ENCODE measurements at regions not wholly inside any gene's neighbourhood (a gene's known extent, or its start where the extent isn't known, plus 50 kb on each side); places are given as distances from the start of the nearest gene placed in this dataset.
"Not testable (repeated sequence)": the region's sequence is repeated elsewhere in the genome, so short reads cannot be mapped to it uniquely, and the experiment has no call there.

DNA sequence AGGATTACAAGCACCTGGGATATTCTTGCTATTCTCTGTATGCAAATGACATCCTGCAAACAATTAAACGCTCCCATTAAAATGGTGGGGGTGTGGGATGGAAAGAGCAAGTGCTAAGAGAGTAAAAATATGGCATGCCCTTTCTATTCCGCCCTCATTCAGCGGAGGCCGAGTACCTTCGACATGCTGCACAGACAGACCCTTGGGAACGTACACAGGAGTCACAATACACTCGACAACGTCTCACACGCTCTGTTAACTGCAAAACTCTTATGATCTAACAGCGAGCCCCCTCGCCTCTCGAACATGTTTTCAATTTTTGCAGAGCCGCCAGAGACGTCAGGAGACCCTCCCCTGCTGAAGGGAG is 322.2 kb downstream of the CEMIP2 start:
- Histone ChIP-seq H3K27me3 (peaks cover 0 to 9% (median 0%) of the 10 kb centered on the region in 11 experiments; a peak in 3 of 22 replicates), H3K4me1 (peaks cover 0 to 8% (median 5%) of the 10 kb centered on the region in 10 experiments; a peak in 10 of 20 replicates), H3K4me2 (peak overlapping the region; percentile 68 to 93 (median 82)), H3K9ac (no peak overlapping the region), H3K36me3 (no peaks in the 10 kb centered on the region), H3K27ac (no peak overlapping the region), H3K4me3 (peak overlapping the region in 8 of 10 experiments; percentile 52 to 66 (median 56); a peak in 10 of 20 replicates), H3K9me3 (replicated peaks in 1 of 11) (peaks cover 0 to 6% (median 0%) of the 10 kb centered on the region in 11 experiments; a peak in 6 of 22 replicates), H4K20me1 (peaks cover 0 to 6% (median 0%) of the 10 kb centered on the region in 11 experiments; a peak in 2 of 22 replicates)
- no peak for TF ChIP-seq Cebpa-rat (IDR thresholded peaks at IDR 0.05)

DNA sequence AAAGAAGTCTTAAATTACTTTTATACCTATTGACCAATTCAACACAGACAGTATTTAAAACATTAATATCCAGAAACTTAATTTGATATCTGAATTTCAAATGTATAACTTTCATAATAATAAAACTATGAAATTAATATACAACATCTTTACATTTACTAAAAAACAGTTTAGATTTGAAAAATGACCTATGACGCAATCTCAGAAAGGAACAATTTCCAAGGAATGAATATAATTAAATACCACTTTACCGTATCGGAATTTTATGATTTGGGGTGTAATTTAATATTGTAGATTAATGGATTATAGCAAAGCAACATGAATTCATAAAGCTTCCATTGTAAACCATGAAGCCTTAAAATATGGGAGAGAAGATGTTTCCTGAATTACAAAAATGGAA is 321.5 kb upstream of the TRPM3 start:
- Histone ChIP-seq H3K27me3 (peaks cover 0 to 9% (median 0%) of the 10 kb centered on the region in 11 experiments; a peak in 3 of 22 replicates), H3K9ac (no peak overlapping the region), H3K4me2 (no peak overlapping the region), H3K9me3 (replicated peaks in 1 of 11) (peaks cover 0 to 6% (median 0%) of the 10 kb centered on the region in 11 experiments; a peak in 5 of 22 replicates), H4K20me1 (peaks cover 0 to 6% (median 0%) of the 10 kb centered on the region in 11 experiments; a peak in 2 of 22 replicates), H3K27ac (no peak overlapping the region), H3K4me1 (peaks cover 0 to 8% (median 5%) of the 10 kb centered on the region in 10 experiments; a peak in 10 of 20 replicates), H3K36me3 (no peaks in the 10 kb centered on the region), H3K4me3 (no peak overlapping the region)
- TF ChIP-seq Cebpa-rat (IDR thresholded peaks at IDR 0.05) = no peak

DNA sequence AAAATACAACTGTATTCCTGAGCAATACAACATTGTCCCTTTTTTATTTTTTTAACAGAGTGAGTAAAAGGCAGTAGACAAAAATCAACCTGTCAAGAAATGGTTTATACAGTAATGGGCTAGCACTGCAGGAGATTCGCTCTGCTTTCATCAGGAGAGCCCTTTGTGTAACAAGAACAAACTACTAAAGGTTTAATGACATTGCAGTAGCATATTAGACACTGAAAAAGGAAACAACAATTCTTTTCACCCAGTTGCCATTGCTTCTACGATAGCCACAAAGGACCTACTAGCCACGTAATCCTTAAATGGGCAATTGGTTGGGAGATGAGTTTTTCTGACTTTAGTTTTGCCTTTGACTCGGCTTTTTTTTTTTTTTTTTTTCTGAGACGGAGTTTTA is 319.8 kb upstream of the TRPM3 start:
- Histone ChIP-seq H3K9me3 (replicated peaks in 1 of 11) (no peaks in the 10 kb centered on the region), H3K4me2 (no peak overlapping the region), H3K36me3 (no peaks in the 10 kb centered on the region), H4K20me1 (peaks cover 0 to 5% (median 0%) of the 10 kb centered on the region in 11 experiments; a peak in 2 of 22 replicates), H3K4me3 (no peak overlapping the region), H3K27ac (no peak overlapping the region), H3K9ac (no peak overlapping the region), H3K4me1 (no peaks in the 10 kb centered on the region), H3K27me3 (0 out of 22 replicates have a peak, but pooled peaks cover 0 to 2% (median 0%) of the 10 kb centered on the region in 11 experiments)
- no peak for TF ChIP-seq Cebpa-rat (IDR thresholded peaks at IDR 0.05)

DNA sequence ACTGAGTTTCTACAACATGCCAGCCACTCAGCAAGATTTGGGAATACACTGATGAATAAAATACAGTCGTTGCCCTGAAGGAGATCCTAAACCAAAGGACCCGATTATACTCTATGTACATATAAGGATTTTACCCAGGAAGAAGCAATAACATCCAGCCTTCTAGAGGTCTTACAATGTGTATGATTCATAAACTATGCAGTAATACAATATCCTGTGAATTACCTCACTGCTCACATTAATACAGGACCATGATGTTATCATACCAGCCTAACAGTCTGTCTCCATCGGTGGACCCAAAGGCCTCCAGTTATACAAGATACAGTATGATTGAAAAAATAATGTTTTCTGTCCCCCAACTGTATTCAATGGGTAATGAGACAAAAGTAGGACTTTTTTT is 310.5 kb upstream of the TRPM3 start:
- Histone ChIP-seq H3K36me3 (no peaks in the 10 kb centered on the region), H3K9ac (no peak overlapping the region), H3K4me1 (no peaks in the 10 kb centered on the region), H4K20me1 (no peaks in the 10 kb centered on the region), H3K27ac (no peak overlapping the region), H3K4me3 (no peak overlapping the region), H3K27me3 (no peaks in the 10 kb centered on the region), H3K4me2 (no peak overlapping the region), H3K9me3 (replicated peaks in 1 of 11) (peaks cover 0 to 12% (median 4%) of the 10 kb centered on the region in 11 experiments; a peak in 3 of 22 replicates)
- TF ChIP-seq Cebpa-rat (IDR thresholded peaks at IDR 0.05) = no peak

DNA sequence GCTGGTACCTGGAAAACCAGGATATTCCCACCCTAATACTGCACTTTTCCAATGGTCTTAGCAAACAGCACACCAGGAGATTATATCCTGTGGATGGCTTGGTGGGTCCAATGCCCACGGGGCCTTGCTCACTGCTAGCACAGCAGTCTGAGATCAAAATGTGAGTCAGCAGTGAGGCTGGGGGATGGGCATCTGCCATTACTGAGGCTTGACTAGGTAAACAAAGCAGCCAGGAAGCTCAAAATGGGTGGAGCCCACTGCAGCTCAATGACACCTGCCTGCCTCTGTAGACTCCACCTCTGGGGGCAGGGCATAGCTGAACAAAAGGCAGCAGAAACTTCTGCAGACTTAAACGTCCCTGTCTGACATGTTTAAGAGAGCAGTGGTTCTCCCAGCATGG is 285.9 kb upstream of the TRPM3 start:
- not testable (repeated sequence) for H4K20me1 ChIP-seq; H3K9ac ChIP-seq; H3K27ac ChIP-seq; H3K36me3 ChIP-seq; H3K9me3 ChIP-seq (replicated peaks in 1 of 11); H3K27me3 ChIP-seq; H3K4me1 ChIP-seq; H3K4me3 ChIP-seq; H3K4me2 ChIP-seq

DNA sequence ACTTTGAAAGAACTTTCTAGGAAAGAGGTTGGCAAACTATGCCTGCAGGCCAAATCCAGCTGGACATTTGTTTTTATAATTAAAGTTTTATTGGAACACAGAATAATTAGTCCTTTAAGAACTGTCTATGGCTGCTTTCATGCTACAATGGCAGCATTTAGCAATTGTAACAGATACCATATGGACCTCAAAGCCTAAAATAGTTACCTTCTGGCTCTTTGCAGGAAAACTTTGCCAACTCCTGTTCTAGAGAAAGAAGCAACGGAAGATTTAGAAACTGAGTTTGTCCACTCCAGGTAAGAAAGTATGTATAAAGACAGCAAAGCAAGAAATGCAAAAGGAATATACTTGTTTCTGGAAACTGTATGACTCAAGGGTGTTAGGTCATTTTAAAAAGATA is 281.7 kb upstream of the TRPM3 start:
- Histone ChIP-seq H3K4me3 (no peak overlapping the region), H3K4me2 (no peak overlapping the region), H3K9ac (no peak overlapping the region), H4K20me1 (no peaks in the 10 kb centered on the region), H3K36me3 (no peaks in the 10 kb centered on the region), H3K4me1 (no peaks in the 10 kb centered on the region), H3K27me3 (no peaks in the 10 kb centered on the region), H3K27ac (no peak overlapping the region), H3K9me3 (replicated peaks in 1 of 11) (peaks cover 0 to 7% (median 0%) of the 10 kb centered on the region in 11 experiments; a peak in 3 of 22 replicates)
- no peak for TF ChIP-seq Cebpa-rat (IDR thresholded peaks at IDR 0.05)

DNA sequence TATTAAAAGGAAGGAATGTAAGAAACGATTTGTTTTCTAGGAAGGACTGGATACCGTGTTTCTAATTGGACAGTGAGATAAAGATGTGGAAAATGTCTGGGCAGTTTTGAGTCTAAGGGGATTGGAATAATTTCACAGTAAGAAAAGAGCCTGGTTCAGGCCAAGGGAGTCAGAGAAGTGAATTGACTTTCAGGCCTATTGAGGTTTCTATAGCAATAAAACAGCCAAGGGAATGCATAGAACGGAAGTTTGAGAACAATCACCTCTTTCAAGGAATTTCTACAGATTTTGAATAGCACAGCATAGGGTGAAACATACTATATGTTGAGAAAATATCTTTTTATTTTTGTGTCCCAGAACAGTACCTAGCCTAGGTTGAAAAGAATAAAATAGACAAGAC is 271.6 kb upstream of the TRPM3 start:
- TF ChIP-seq Cebpa-rat (IDR thresholded peaks at IDR 0.05) = no peak
- no peaks in the 10 kb centered on the region for H4K20me1 ChIP-seq
- H3K9ac ChIP-seq = no peak overlapping the region
- no peaks in the 10 kb centered on the region for H3K36me3 ChIP-seq
- no peaks in the 10 kb centered on the region for H3K27me3 ChIP-seq
- H3K4me1 ChIP-seq = peaks cover 0 to 4% (median 0%) of the 10 kb centered on the region in 10 experiments; a peak in 1 of 20 replicates
- no peak overlapping the region for H3K4me2 ChIP-seq
- no peaks in the 10 kb centered on the region for H3K9me3 ChIP-seq (replicated peaks in 1 of 11)
- no peak overlapping the region for H3K27ac ChIP-seq
- no peak overlapping the region for H3K4me3 ChIP-seq

DNA sequence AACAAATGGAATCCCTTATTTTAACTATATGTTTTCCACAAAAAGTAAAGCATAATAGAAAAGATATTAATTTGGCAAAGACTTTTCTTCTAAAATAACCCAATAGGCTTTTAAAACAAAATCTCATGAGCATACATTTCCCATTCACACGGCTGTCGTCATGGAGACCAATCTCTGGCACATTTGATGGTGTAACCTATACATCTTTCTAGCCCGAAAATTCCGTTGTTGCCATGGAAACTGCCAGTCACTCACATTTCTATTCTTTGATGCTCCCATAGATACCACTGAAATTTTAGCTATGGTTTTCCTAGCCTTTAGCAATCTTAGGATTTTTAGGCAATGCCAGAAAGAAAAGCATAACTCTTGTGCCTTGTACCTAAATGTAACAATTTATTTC is 262.9 kb upstream of the TRPM3 start:
- Histone ChIP-seq H3K4me1 (peaks cover 0 to 4% (median 0%) of the 10 kb centered on the region in 10 experiments; a peak in 1 of 20 replicates), H3K27me3 (no peaks in the 10 kb centered on the region), H3K4me3 (no peak overlapping the region), H3K27ac (no peak overlapping the region), H3K9ac (no peak overlapping the region), H4K20me1 (no peaks in the 10 kb centered on the region), H3K9me3 (replicated peaks in 1 of 11) (no peaks in the 10 kb centered on the region), H3K4me2 (no peak overlapping the region), H3K36me3 (no peaks in the 10 kb centered on the region)
- no peak for TF ChIP-seq Cebpa-rat (IDR thresholded peaks at IDR 0.05)

DNA sequence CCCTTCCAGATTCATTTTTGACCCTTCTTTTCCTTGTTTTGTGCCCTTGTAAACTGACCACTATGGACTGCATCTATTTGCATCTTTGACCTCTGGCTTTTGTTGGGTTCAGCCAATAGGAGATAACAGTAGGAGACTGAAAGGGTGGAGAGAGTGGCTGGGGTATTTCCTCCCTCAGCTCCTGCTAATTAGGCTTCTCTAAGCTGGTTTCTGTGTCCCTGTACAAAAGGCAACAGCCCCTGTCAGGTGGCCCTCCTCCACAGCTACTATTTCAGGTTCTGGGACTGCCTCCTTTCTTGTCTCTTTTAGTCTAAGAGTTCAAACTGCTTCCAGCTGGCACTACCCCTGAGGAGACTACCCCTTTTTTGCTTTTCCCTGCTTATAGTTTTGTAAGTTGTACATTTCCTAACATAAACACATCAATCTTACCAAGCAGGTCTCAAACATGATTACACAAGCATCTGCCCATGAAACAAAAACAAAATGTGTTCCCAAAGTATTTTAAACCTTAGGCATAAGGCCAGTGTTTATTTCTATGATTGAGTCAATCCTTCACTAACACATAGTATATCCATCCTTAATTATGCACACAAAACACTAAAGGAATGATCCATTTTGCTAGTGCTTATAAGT is 262.0 kb upstream of the TRPM3 start:
- no peak overlapping the region for H3K4me2 ChIP-seq
- H3K4me3 ChIP-seq = no peak overlapping the region

DNA sequence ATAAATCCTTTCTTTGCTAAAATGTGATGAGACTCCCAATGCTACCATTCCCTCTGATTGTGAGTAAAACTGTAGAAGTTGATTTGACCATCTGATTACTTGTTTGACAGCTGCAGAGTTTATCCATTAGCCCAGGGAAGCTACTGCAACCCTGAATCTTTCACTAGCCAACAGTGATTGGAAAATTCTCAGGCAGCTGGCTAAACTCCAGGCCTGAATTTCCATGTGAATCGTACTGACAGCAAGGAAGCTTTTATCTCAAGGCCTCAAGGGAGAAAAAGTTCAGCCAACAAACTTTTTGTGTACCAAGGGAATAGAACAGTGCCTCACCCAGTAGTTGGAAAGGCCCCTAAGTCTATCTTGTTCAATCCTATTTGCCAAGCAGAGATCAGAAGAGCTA is 246.7 kb upstream of the TRPM3 start:
- no peaks in the 10 kb centered on the region for H4K20me1 ChIP-seq
- H3K4me3 ChIP-seq = no peak overlapping the region
- H3K4me2 ChIP-seq = no peak overlapping the region
- no peaks in the 10 kb centered on the region for H3K36me3 ChIP-seq
- H3K4me1 ChIP-seq = no peaks in the 10 kb centered on the region
- H3K27ac ChIP-seq = no peak overlapping the region
- no peak overlapping the region for H3K9ac ChIP-seq
- H3K9me3 ChIP-seq (replicated peaks in 1 of 11) = peaks cover 0 to 5% (median 0%) of the 10 kb centered on the region in 11 experiments; a peak in 2 of 22 replicates
- no peaks in the 10 kb centered on the region for H3K27me3 ChIP-seq
- TF ChIP-seq Cebpa-rat (IDR thresholded peaks at IDR 0.05) = no peak

More for the DNA sequence above, 262.0 kb upstream of the TRPM3 start:
- Histone ChIP-seq H3K27ac (no peak overlapping the region), H3K36me3 (no peaks in the 10 kb centered on the region), H3K9ac (no peak overlapping the region), H3K4me1 (peaks cover 0 to under 1% (median 0%) of the 10 kb centered on the region in 10 experiments; a peak in 1 of 20 replicates), H3K27me3 (no peaks in the 10 kb centered on the region), H4K20me1 (no peaks in the 10 kb centered on the region), H3K9me3 (replicated peaks in 1 of 11) (no peaks in the 10 kb centered on the region)
- no peak for TF ChIP-seq Cebpa-rat (IDR thresholded peaks at IDR 0.05)

All from BLaER1 treated with 17β-estradiol and CSF1 and Interleukin-3, amounts not matched to agents 10 nM and 100 nM (cell line).